ENCODE measurements at regions not wholly inside any gene's neighbourhood (a gene's known extent, or its start where the extent isn't known, plus 50 kb on each side); places are given as distances from the start of the nearest gene placed in this dataset.

GRCh38 chr14:101118233-101118632 is 214.7 kb upstream of the RTL1 start:
- no peak for DNase-seq (ENCODE audit: insufficient read length, low spot score)
- TF ChIP-seq CTCF (IDR thresholded peaks at IDR 0.05; ENCODE audit: insufficient read depth, missing control alignments): no peak
- FAIRE-seq: no peak

GRCh38 chr14:101118746-101119591 is 215.4 kb upstream of the RTL1 start:
- DNase-seq (ENCODE audit: insufficient read length, low spot score): no peak
- FAIRE-seq: no peak
- TF ChIP-seq CTCF (IDR thresholded peaks at IDR 0.05; ENCODE audit: insufficient read depth, missing control alignments): no peak

GRCh38 chr14:101119830-101120571 is 216.5 kb upstream of the RTL1 start:
- FAIRE-seq (no peak), DNase-seq (ENCODE audit: insufficient read length, low spot score) (no peak)
- TF ChIP-seq CTCF (IDR thresholded peaks at IDR 0.05; ENCODE audit: insufficient read depth, missing control alignments): no peak

- DNase-seq (ENCODE audit: insufficient read length, low spot score): no peak
- no peak for FAIRE-seq
- TF ChIP-seq CTCF (IDR thresholded peaks at IDR 0.05; ENCODE audit: insufficient read depth, missing control alignments): no peak
Measured at GRCh38 chr14:101120641-101121507, 217.4 kb upstream of the RTL1 start.

GRCh38 chr14:101121508-101122139 is 218.1 kb upstream of the RTL1 start:
- no peak for TF ChIP-seq CTCF (IDR thresholded peaks at IDR 0.05; ENCODE audit: insufficient read depth, missing control alignments)
- no peak for FAIRE-seq
- no peak for DNase-seq (ENCODE audit: insufficient read length, low spot score)

GRCh38 chr14:101122237-101123141 is 219.0 kb upstream of the RTL1 start:
- TF ChIP-seq CTCF (IDR thresholded peaks at IDR 0.05; ENCODE audit: insufficient read depth, missing control alignments): no peak
- DNase-seq (ENCODE audit: insufficient read length, low spot score): no peak
- FAIRE-seq: no peak
